H9 (cell line): ENCODE measurements at regions not wholly inside any gene's neighbourhood (a gene's known extent, or its start where the extent isn't known, plus 50 kb on each side); places are given as distances from the start of the nearest gene placed in this dataset.

ENCODE experiments used
- DNase-seq: peaks from one replicate; pipeline ENCODE4 v3.0.0-alpha.2; 2017
- H2AFZ ChIP-seq: one replicate; pipeline ENCODE4 v1.6.1; 2013; ENCODE audit warnings: mild to moderate bottlenecking, low read length, control low read depth, moderate library complexity
- H2AK5ac ChIP-seq: 2 replicates; pipeline ENCODE4 v1.6.1; 2013; ENCODE audit warnings: low read length, control low read depth, mixed read lengths; ENCODE audit not compliant: insufficient read length
- H2BK120ac ChIP-seq: one replicate; pipeline ENCODE4 v1.6.1; 2013; ENCODE audit warnings: low read depth, mild to moderate bottlenecking, low read length, control low read depth, inconsistent platforms; ENCODE audit not compliant: poor library complexity, severe bottlenecking
- H2BK12ac ChIP-seq: 2 replicates; pipeline ENCODE4 v1.6.1; 2013; ENCODE audit warnings: low read length, control low read depth, mixed read lengths, low read depth; ENCODE audit not compliant: insufficient read length
- H2BK15ac ChIP-seq: 2 replicates; pipeline ENCODE4 v1.6.1; 2013; ENCODE audit warnings: low read depth, low read length, control low read depth
- H2BK20ac ChIP-seq: one replicate; pipeline ENCODE4 v1.6.1; 2013; ENCODE audit warnings: low read depth, mild to moderate bottlenecking, low read length, control low read depth, inconsistent platforms; ENCODE audit not compliant: poor library complexity, severe bottlenecking
- H2BK5ac ChIP-seq: 2 replicates; pipeline ENCODE4 v1.6.1; 2013; ENCODE audit warnings: low read length, control low read depth, mixed read lengths; ENCODE audit not compliant: insufficient read length
- H3K14ac ChIP-seq: 2 replicates; pipeline ENCODE4 v1.6.1; 2013; ENCODE audit warnings: low read length, control low read depth; ENCODE audit not compliant: insufficient read depth
- H3K18ac ChIP-seq: 2 replicates; pipeline ENCODE4 v1.6.1; 2013; ENCODE audit warnings: low read depth, mild to moderate bottlenecking, mixed read lengths, low read length, control low read depth; ENCODE audit not compliant: insufficient read length
- H3K23ac ChIP-seq: 2 replicates; pipeline ENCODE4 v1.6.1; 2013; ENCODE audit warnings: low read length, control low read depth, mixed read lengths, low read depth; ENCODE audit not compliant: insufficient read length
- H3K23me2 ChIP-seq: 2 replicates; pipeline ENCODE4 v1.6.1; 2013; ENCODE audit warnings: low read depth, mild to moderate bottlenecking, mixed read lengths, low read length, control low read depth; ENCODE audit not compliant: insufficient read length, poor library complexity, severe bottlenecking
- H3K27ac ChIP-seq: 2 replicates; pipeline ENCODE4 v1.5.1; 2013; ENCODE audit warnings: low read length, control low read depth, mixed read lengths, low read depth; ENCODE audit not compliant: insufficient read length
- H3K27me3 ChIP-seq: 2 replicates; pipeline ENCODE4 v1.6.1; 2013; ENCODE audit warnings: low read length, control low read depth, inconsistent platforms; ENCODE audit not compliant: insufficient read depth
- H3K4ac ChIP-seq: 2 replicates; pipeline ENCODE4 v1.6.1; 2013; ENCODE audit warnings: low read depth, mild to moderate bottlenecking, control low read depth, inconsistent platforms, low read length, moderate library complexity
- H3K4me1 ChIP-seq: 2 replicates; pipeline ENCODE4 v1.6.1; 2013; ENCODE audit warnings: low read length, control low read depth, inconsistent platforms; ENCODE audit not compliant: insufficient read depth
- H3K4me2 ChIP-seq: 2 replicates; pipeline ENCODE4 v1.6.1; 2013; ENCODE audit warnings: low read length, control low read depth, mixed read lengths; ENCODE audit not compliant: insufficient read length, insufficient read depth
- H3K56ac ChIP-seq: 2 replicates; pipeline ENCODE4 v1.6.1; 2013; ENCODE audit warnings: low read depth, mild to moderate bottlenecking, mixed read lengths, low read length, control low read depth; ENCODE audit not compliant: insufficient read length
- H3K79me1 ChIP-seq: 2 replicates; pipeline ENCODE4 v1.6.1; 2013; ENCODE audit warnings: low read depth, mild to moderate bottlenecking, moderate library complexity, low read length, control low read depth, inconsistent platforms; ENCODE audit not compliant: insufficient read depth, poor library complexity, severe bottlenecking
- H3K79me2 ChIP-seq: 2 replicates; pipeline ENCODE4 v1.6.1; 2013; ENCODE audit warnings: low read length, control low read depth, inconsistent platforms; ENCODE audit not compliant: insufficient read depth
- H3K9ac ChIP-seq: 2 replicates; pipeline ENCODE4 v1.6.1; 2013; ENCODE audit warnings: low read length, control low read depth, mixed read lengths; ENCODE audit not compliant: insufficient read length; ENCODE audit errors: extremely low read depth
- H3K9me3 ChIP-seq: one replicate; pipeline ENCODE4 v1.6.1; 2013; ENCODE audit warnings: low read depth, low read length, inconsistent platforms; ENCODE audit not compliant: control insufficient read depth
- H3T11ph ChIP-seq: one replicate; pipeline ENCODE4 v1.6.1; 2013; ENCODE audit warnings: mild to moderate bottlenecking, low read length, control low read depth, inconsistent platforms
- H4K20me1 ChIP-seq: one replicate; pipeline ENCODE4 v1.6.1; 2013; ENCODE audit not compliant: control insufficient read depth, insufficient read length, insufficient read depth
- H4K5ac ChIP-seq: 2 replicates; pipeline ENCODE4 v1.6.1; 2013; ENCODE audit warnings: low read depth, mild to moderate bottlenecking, mixed read lengths, low read length, control low read depth; ENCODE audit not compliant: insufficient read length
- H4K8ac ChIP-seq: replicated peaks from 2 replicates; pipeline ENCODE4 v1.6.1; 2013; ENCODE audit warnings: low read length, control low read depth, mixed read lengths, low read depth; ENCODE audit not compliant: insufficient read length
- H4K91ac ChIP-seq: 2 replicates; pipeline ENCODE4 v1.6.1; 2013; ENCODE audit warnings: low read depth, mild to moderate bottlenecking, moderate library complexity, mixed read lengths, low read length, control low read depth; ENCODE audit not compliant: insufficient read length
- H3K27ac Mint-ChIP-seq, 3 experiments: 2 replicates in 2 of 3; 3 replicates in 1 of 3; pipeline ENCODE4 v1.8.0; 2020 to 2021; ENCODE audit warnings: mixed read lengths in 3 of 3, mild to moderate bottlenecking in 1 of 3, moderate library complexity in 1 of 3
- H3K27me3 Mint-ChIP-seq: 2 replicates; pipeline ENCODE4 v1.8.0; 2021; ENCODE audit warnings: low read depth, mild to moderate bottlenecking, moderate library complexity, mixed read lengths
- H3K36me3 Mint-ChIP-seq, 3 experiments: 2 replicates in 2 of 3; 3 replicates in 1 of 3; pipeline ENCODE4 v1.8.0; 2020 to 2021; ENCODE audit warnings: low read depth in 3 of 3, mixed read lengths in 3 of 3; ENCODE audit not compliant: insufficient read depth in 1 of 3
- H3K4me1 Mint-ChIP-seq, 2 experiments: 2 replicates each; pipeline ENCODE4 v1.8.0; 2020; ENCODE audit warnings: mixed read lengths in 2 of 2
- H3K4me3 Mint-ChIP-seq, 2 experiments: 2 replicates in 1 of 2; 3 replicates in 1 of 2; pipeline ENCODE4 v1.8.0; 2020 to 2021; ENCODE audit warnings: mild to moderate bottlenecking in 2 of 2, mixed read lengths in 2 of 2, moderate library complexity in 1 of 2
- H3K9me3 Mint-ChIP-seq, 2 experiments: 2 replicates in 1 of 2; 3 replicates in 1 of 2; pipeline ENCODE4 v1.8.0; 2020; ENCODE audit warnings: mild to moderate bottlenecking in 2 of 2, mixed read lengths in 2 of 2, moderate library complexity in 1 of 2
- WGBS: extraction: QIAGEN DNeasy Blood & Tissue Kit; methylation state at CpG from one replicate; pipeline ENCODE4 v1.1.7; 2013; ENCODE audit warnings: missing lambda C conversion rate, low lambda C conversion rate, mixed read lengths; ENCODE audit not compliant: insufficient read length; ENCODE audit errors: extremely low coverage; 5-methylcytosine and 5-hydroxymethylcytosine counted together
- TF ChIP-seq, protein P1 (sequence below): fragments of 200-600 bp; sonication (generic); conservative IDR thresholded peaks from 3 replicates; pipeline ENCODE4 v1.8.0; 2021; ENCODE audit warnings: antibody characterized with exemption, mild to moderate bottlenecking

DNA sequence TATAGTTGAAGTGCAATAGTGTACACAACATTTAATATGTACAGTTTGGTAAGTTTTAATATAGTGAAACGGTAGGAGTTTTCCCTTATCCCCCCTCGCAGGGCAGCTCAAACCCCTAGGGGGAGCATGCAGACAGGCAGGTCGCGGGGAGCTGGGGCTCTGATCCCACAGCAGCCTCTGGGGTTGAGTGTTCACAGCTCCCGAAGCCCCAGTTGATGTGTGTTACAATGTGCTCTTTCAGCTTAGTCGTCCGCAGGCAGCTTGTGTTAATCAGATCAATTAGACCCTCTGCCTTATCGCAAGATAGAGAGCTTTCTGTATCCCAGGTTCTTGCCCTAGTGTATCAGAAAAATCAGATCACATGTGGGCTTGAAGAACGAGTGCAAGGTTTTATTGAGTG lies 143.1 kb upstream of the CHRNA7 start:
- Histone ChIP-seq H2BK120ac (no peak overlapping the region), H2BK5ac (no peak overlapping the region), H3T11ph (no peak overlapping the region), H3K4ac (no peak overlapping the region), H3K18ac (no peak overlapping the region), H2AK5ac (no peak overlapping the region), H3K9ac (no peak overlapping the region), H4K8ac (no peak overlapping the region), H3K56ac (no peak overlapping the region), H3K23ac (no peak overlapping the region), H2BK15ac (no peak overlapping the region), H3K27ac (no peak overlapping the region), H3K79me2 (no peaks in the 10 kb centered on the region), H4K5ac (no peak overlapping the region), H3K14ac (no peak overlapping the region), H2BK12ac (no peak overlapping the region), H4K20me1 (no peaks in the 10 kb centered on the region), H3K4me2 (no peak overlapping the region), H3K79me1 (no peaks in the 10 kb centered on the region), H2BK20ac (no peak overlapping the region), H2AFZ (no peak overlapping the region), H3K23me2 (no peaks in the 10 kb centered on the region), H4K91ac (no peak overlapping the region), H3K9me3 (no peaks in the 10 kb centered on the region), H3K4me1 (no peaks in the 10 kb centered on the region), H3K27me3 (no peaks in the 10 kb centered on the region)
- no peaks in the 10 kb centered on the region for H3K36me3 Mint-ChIP-seq
- DNase-seq = peak; percentile 58
- no peak overlapping the region for H3K4me3 Mint-ChIP-seq
- H3K9me3 Mint-ChIP-seq = no peaks in the 10 kb centered on the region
- TF ChIP-seq, protein P1, sequence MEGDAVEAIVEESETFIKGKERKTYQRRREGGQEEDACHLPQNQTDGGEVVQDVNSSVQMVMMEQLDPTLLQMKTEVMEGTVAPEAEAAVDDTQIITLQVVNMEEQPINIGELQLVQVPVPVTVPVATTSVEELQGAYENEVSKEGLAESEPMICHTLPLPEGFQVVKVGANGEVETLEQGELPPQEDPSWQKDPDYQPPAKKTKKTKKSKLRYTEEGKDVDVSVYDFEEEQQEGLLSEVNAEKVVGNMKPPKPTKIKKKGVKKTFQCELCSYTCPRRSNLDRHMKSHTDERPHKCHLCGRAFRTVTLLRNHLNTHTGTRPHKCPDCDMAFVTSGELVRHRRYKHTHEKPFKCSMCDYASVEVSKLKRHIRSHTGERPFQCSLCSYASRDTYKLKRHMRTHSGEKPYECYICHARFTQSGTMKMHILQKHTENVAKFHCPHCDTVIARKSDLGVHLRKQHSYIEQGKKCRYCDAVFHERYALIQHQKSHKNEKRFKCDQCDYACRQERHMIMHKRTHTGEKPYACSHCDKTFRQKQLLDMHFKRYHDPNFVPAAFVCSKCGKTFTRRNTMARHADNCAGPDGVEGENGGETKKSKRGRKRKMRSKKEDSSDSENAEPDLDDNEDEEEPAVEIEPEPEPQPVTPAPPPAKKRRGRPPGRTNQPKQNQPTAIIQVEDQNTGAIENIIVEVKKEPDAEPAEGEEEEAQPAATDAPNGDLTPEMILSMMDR = peak; percentile 73
- peaks cover 0 to 4% of the 10 kb centered on the region in 2 experiments; a peak in 1 of 4 replicates for H3K4me1 Mint-ChIP-seq
- H3K27me3 Mint-ChIP-seq = peaks cover 2% of the 10 kb centered on the region; the same call in 1 of the 2 replicates
- no CpG with 5 or more reads among the region's 9 CpGs for WGBS
- no peak overlapping the region for H3K27ac Mint-ChIP-seq
